H1 (cell line): ENCODE measurements at regions not wholly inside any gene's neighbourhood (a gene's known extent, or its start where the extent isn't known, plus 50 kb on each side); places are given as distances from the start of the nearest gene placed in this dataset.

Source experiments
- TF ChIP-seq, protein P1 (sequence below): fragments of 300-600 bp; sonication (generic); IDR thresholded peaks from 2 replicates; pipeline ENCODE4 v1.7.1; 2012; ENCODE audit warnings: low read length, moderate library complexity, mild to moderate bottlenecking, inconsistent platforms; ENCODE audit not compliant: insufficient replicate concordance

GRCh38 chr14:97065305-97066067 is 268.3 kb downstream of the VRK1 start (continued):
- TF ChIP-seq, protein P1, sequence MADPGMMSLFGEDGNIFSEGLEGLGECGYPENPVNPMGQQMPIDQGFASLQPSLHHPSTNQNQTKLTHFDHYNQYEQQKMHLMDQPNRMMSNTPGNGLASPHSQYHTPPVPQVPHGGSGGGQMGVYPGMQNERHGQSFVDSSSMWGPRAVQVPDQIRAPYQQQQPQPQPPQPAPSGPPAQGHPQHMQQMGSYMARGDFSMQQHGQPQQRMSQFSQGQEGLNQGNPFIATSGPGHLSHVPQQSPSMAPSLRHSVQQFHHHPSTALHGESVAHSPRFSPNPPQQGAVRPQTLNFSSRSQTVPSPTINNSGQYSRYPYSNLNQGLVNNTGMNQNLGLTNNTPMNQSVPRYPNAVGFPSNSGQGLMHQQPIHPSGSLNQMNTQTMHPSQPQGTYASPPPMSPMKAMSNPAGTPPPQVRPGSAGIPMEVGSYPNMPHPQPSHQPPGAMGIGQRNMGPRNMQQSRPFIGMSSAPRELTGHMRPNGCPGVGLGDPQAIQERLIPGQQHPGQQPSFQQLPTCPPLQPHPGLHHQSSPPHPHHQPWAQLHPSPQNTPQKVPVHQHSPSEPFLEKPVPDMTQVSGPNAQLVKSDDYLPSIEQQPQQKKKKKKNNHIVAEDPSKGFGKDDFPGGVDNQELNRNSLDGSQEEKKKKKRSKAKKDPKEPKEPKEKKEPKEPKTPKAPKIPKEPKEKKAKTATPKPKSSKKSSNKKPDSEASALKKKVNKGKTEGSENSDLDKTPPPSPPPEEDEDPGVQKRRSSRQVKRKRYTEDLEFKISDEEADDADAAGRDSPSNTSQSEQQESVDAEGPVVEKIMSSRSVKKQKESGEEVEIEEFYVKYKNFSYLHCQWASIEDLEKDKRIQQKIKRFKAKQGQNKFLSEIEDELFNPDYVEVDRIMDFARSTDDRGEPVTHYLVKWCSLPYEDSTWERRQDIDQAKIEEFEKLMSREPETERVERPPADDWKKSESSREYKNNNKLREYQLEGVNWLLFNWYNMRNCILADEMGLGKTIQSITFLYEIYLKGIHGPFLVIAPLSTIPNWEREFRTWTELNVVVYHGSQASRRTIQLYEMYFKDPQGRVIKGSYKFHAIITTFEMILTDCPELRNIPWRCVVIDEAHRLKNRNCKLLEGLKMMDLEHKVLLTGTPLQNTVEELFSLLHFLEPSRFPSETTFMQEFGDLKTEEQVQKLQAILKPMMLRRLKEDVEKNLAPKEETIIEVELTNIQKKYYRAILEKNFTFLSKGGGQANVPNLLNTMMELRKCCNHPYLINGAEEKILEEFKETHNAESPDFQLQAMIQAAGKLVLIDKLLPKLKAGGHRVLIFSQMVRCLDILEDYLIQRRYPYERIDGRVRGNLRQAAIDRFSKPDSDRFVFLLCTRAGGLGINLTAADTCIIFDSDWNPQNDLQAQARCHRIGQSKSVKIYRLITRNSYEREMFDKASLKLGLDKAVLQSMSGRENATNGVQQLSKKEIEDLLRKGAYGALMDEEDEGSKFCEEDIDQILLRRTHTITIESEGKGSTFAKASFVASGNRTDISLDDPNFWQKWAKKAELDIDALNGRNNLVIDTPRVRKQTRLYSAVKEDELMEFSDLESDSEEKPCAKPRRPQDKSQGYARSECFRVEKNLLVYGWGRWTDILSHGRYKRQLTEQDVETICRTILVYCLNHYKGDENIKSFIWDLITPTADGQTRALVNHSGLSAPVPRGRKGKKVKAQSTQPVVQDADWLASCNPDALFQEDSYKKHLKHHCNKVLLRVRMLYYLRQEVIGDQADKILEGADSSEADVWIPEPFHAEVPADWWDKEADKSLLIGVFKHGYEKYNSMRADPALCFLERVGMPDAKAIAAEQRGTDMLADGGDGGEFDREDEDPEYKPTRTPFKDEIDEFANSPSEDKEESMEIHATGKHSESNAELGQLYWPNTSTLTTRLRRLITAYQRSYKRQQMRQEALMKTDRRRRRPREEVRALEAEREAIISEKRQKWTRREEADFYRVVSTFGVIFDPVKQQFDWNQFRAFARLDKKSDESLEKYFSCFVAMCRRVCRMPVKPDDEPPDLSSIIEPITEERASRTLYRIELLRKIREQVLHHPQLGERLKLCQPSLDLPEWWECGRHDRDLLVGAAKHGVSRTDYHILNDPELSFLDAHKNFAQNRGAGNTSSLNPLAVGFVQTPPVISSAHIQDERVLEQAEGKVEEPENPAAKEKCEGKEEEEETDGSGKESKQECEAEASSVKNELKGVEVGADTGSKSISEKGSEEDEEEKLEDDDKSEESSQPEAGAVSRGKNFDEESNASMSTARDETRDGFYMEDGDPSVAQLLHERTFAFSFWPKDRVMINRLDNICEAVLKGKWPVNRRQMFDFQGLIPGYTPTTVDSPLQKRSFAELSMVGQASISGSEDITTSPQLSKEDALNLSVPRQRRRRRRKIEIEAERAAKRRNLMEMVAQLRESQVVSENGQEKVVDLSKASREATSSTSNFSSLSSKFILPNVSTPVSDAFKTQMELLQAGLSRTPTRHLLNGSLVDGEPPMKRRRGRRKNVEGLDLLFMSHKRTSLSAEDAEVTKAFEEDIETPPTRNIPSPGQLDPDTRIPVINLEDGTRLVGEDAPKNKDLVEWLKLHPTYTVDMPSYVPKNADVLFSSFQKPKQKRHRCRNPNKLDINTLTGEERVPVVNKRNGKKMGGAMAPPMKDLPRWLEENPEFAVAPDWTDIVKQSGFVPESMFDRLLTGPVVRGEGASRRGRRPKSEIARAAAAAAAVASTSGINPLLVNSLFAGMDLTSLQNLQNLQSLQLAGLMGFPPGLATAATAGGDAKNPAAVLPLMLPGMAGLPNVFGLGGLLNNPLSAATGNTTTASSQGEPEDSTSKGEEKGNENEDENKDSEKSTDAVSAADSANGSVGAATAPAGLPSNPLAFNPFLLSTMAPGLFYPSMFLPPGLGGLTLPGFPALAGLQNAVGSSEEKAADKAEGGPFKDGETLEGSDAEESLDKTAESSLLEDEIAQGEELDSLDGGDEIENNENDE, result no peak
